Thyroid gland (tissue), 4 donors: ENCODE measurements at regions not wholly inside any gene's neighbourhood (a gene's known extent, or its start where the extent isn't known, plus 50 kb on each side); places are given as distances from the start of the nearest gene placed in this dataset.

Experiments
- CTCF ChIP-seq, 6 experiments: fragments of 200-600 bp in 3 of 6; fragments of 450-650 bp in 3 of 6; sonication (generic) in 3 of 6; IDR thresholded peaks; one replicate each; pipeline ENCODE4 v1.5.1; 2016 to 2019; ENCODE audit warnings: antibody characterized with exemption in 6 of 6, mild to moderate bottlenecking in 2 of 6, inconsistent platforms in 1 of 6, moderate library complexity in 1 of 6
- POLR2A ChIP-seq, 2 donors: fragments of 450-650 bp; IDR thresholded peaks; one replicate each; pipeline ENCODE4 v1.6.1; 2017; ENCODE audit warnings: antibody characterized with exemption in 2 of 2, mild to moderate bottlenecking in 2 of 2, moderate library complexity in 1 of 2

- no peak for TF ChIP-seq CTCF (IDR thresholded peaks at IDR 0.05)
- TF ChIP-seq POLR2A (IDR thresholded peaks at IDR 0.05), result no peak
Observed at GRCh38 chr7:136502162-136502561, 366.3 kb upstream of the CHRM2 start.
